ENCODE measurements at regions not wholly inside any gene's neighbourhood (a gene's known extent, or its start where the extent isn't known, plus 50 kb on each side); places are given as distances from the start of the nearest gene placed in this dataset.

GRCh38 chr4:173466101-173466500, 63.9 kb downstream of the HAND2 start:
- Histone ChIP-seq H3K27ac (ENCODE audit: low read depth, low read length) (no peak overlapping the region), H4K5ac (ENCODE audit: insufficient read length, low read depth, low read length) (no peak overlapping the region), H2BK12ac (ENCODE audit: low read depth, low read length) (no peak overlapping the region), H4K91ac (replicated peaks; ENCODE audit: insufficient read length, low read length) (no peak overlapping the region), H3K36me3 (ENCODE audit: control insufficient read depth in 2 of 4, insufficient read depth in 4 of 4, low read length in 3 of 4) (no peaks in the 10 kb centered on the region), H2AFZ (ENCODE audit: low read length) (no peak overlapping the region), H3K23me2 (ENCODE audit: low read depth, low read length) (no peaks in the 10 kb centered on the region), H3K14ac (ENCODE audit: insufficient read length) (no peak overlapping the region), H3K4me2 (ENCODE audit: insufficient read depth in 1 of 2, low read depth in 2 of 2, low read length in 2 of 2) (no peak overlapping the region), H3K18ac (ENCODE audit: extremely low read depth, low read length) (no peak overlapping the region), H3K9me3 (ENCODE audit: insufficient read depth in 2 of 2, low read depth in 1 of 2, low read length in 1 of 2) (no peaks in the 10 kb centered on the region), H3K79me1 (ENCODE audit: low read depth, low read length) (no peaks in the 10 kb centered on the region), H3K4ac (replicated peaks; ENCODE audit: insufficient read length, low read depth, low read length) (no peak overlapping the region), H2BK20ac (ENCODE audit: low read length) (no peak overlapping the region), H4K20me1 (replicated peaks in 1 of 2; ENCODE audit: control insufficient read depth in 1 of 2, insufficient read depth in 2 of 2, low read length in 2 of 2) (no peaks in the 10 kb centered on the region), H4K8ac (ENCODE audit: extremely low read depth, insufficient read depth, low read length) (no peak overlapping the region), H3K9ac (replicated peaks in 1 of 4; ENCODE audit: extremely low read depth in 1 of 4, low read depth in 3 of 4, low read length in 3 of 4) (no peak overlapping the region), H3K23ac (ENCODE audit: insufficient read length) (no peak overlapping the region), H2BK5ac (ENCODE audit: low read depth, low read length) (no peak overlapping the region), H3K56ac (replicated peaks; ENCODE audit: insufficient read length, low read depth, low read length) (no peak overlapping the region), H2BK15ac (ENCODE audit: low read length) (no peak overlapping the region), H3K4me3 (ENCODE audit: extremely low read depth in 1 of 4, insufficient read depth in 2 of 4, low read depth in 3 of 4, low read length in 4 of 4) (no peak overlapping the region), H2AK5ac (ENCODE audit: low read depth, low read length) (no peak overlapping the region), H3K4me1 (replicated peaks in 1 of 4; ENCODE audit: control insufficient read depth in 3 of 4, insufficient read depth in 4 of 4, low read length in 3 of 4) (no peaks in the 10 kb centered on the region; a peak in 1 of 7 replicates), H2BK120ac (replicated peaks; ENCODE audit: low read depth, low read length) (no peak overlapping the region), H3K79me2 (ENCODE audit: control insufficient read depth in 1 of 2, insufficient read depth in 2 of 2, low read length in 2 of 2) (no peaks in the 10 kb centered on the region), H3K27me3 (replicated peaks in 1 of 4; ENCODE audit: control insufficient read depth in 3 of 4, extremely low read depth in 1 of 4, insufficient read depth in 3 of 4, low read length in 3 of 4) (no peaks in the 10 kb centered on the region)
- FAIRE-seq = no peak
- TF ChIP-seq CTBP2 (IDR thresholded peaks at IDR 0.05; ENCODE audit: borderline replicate concordance, insufficient read depth, insufficient read length, low read length) (no peak), EGR1 (IDR thresholded peaks at IDR 0.05; ENCODE audit: borderline replicate concordance, low read depth, low read length) (no peak), BRCA1 (IDR thresholded peaks at IDR 0.05; ENCODE audit: low read depth, low read length) (no peak), CEBPB (IDR thresholded peaks at IDR 0.05; ENCODE audit: low read depth, low read length) (no peak)
- 85% methylated on average over 2 of the region's 2 CpGs; no CpG with 5 or more reads in 1 of the 2 experiments for WGBS, 2 experiments (ENCODE audit: extremely low coverage in 1 of 2, insufficient coverage in 1 of 2, insufficient read length in 1 of 2, insufficient replicate concordance in 2 of 2, low coverage in 1 of 2, low lambda C conversion rate in 2 of 2, missing lambda C conversion rate in 1 of 2)
- CTCF ChIA-PET (ENCODE audit: partially characterized antibody) = no interaction called here
- DNase-seq (ENCODE audit: low read depth in 1 of 2, low spot score in 2 of 2) = no peak
- POLR2A ChIA-PET (ENCODE audit: partially characterized antibody) = no interaction called here

All from H1 (cell line).